Heart left ventricle (tissue), 13 donors: ENCODE measurements at regions not wholly inside any gene's neighbourhood (a gene's known extent, or its start where the extent isn't known, plus 50 kb on each side); places are given as distances from the start of the nearest gene placed in this dataset.

Source experiments
- CTCF ChIP-seq, 12 donors: fragments of 200-600 bp; sonication (generic) in 4 of 12; IDR thresholded peaks; one replicate each; pipeline versions ENCODE4 v1.5.0 to v1.8.0; 2018 to 2022; ENCODE audit warnings: antibody characterized with exemption in 12 of 12, mild to moderate bottlenecking in 5 of 12
- POLR2A ChIP-seq, 2 donors: fragments of 450-650 bp; IDR thresholded peaks; one replicate each; pipeline ENCODE4 v1.6.1; 2017; ENCODE audit warnings: antibody characterized with exemption in 2 of 2, mild to moderate bottlenecking in 2 of 2, moderate library complexity in 2 of 2
- donor health status: ischemic (EF 13 %, LVEDD 7.1; RV severe dilation, severe dysfunction).
- donor health status: DM: no; HTN: yes; CAD: no.
- donor health status: DM: no; HTN: no; CAD: no.
- donor health status: ischemic (EF 25% LVEDD 6.9; RV normal size, moderate dysfunction).
- donor health status: ischemic (EF 25% LVEDD 5.7; RV mildly dilated, moderate dysfunction).
- donor health status: ischemic (EF 35%, LVEDD 5.7; RV mildly dilated, moderate dysfunction).
- donor health status: nonischemic (EF 11% LVEDD 7.7; RV severe dilation, severe dysfunction).
- donor health status: DM: yes; HTN: yes; CAD: no.
- donor health status: PGD.
- donor health status: ischemic (EF 29% LVEDD 5.4; RV normal size, mild dysfunction).
- donor health status: nonischemic (EF 23%, LVEDD 6.1; RV moderate dilation, normal function).

GRCh38 chrX:13180807-13181206 is 136.4 kb upstream of the FAM9C start:
- TF ChIP-seq CTCF (IDR thresholded peaks at IDR 0.05) (no peak), POLR2A (IDR thresholded peaks at IDR 0.05) (no peak)
